ENCODE measurements at regions not wholly inside any gene's neighbourhood (a gene's known extent, or its start where the extent isn't known, plus 50 kb on each side); places are given as distances from the start of the nearest gene placed in this dataset.

DNA sequence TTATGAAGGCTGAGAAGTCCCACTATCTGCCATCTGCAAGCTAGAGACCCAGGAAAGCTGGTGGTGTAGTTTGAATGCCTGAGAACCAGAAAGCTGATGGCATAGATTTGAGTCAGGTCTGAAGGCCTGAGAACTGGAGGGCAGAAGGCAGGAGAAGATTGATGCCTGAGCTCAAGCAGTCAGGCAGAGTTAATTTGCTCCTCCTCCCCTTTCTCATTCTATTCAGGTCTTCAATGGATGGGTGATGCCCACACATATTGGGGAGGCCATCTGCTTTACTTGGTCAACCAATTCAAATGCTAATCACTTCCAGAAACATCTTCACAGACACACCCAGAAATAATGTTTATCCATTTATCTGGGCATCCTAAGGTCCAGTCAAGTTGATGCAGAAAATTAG, 87.6 kb upstream of the CPLX2 start:
- no peak for DNase-seq (ENCODE audit: low read depth, low spot score)
- ChIA-PET POLR2A (no interaction called here), CTCF (no interaction called here)
- H3K4me3 ChIP-seq (ENCODE audit: low read depth, low read length), result no peak overlapping the region
- TF ChIP-seq, protein P1, sequence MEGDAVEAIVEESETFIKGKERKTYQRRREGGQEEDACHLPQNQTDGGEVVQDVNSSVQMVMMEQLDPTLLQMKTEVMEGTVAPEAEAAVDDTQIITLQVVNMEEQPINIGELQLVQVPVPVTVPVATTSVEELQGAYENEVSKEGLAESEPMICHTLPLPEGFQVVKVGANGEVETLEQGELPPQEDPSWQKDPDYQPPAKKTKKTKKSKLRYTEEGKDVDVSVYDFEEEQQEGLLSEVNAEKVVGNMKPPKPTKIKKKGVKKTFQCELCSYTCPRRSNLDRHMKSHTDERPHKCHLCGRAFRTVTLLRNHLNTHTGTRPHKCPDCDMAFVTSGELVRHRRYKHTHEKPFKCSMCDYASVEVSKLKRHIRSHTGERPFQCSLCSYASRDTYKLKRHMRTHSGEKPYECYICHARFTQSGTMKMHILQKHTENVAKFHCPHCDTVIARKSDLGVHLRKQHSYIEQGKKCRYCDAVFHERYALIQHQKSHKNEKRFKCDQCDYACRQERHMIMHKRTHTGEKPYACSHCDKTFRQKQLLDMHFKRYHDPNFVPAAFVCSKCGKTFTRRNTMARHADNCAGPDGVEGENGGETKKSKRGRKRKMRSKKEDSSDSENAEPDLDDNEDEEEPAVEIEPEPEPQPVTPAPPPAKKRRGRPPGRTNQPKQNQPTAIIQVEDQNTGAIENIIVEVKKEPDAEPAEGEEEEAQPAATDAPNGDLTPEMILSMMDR (IDR thresholded peaks at IDR 0.05; ENCODE audit: insufficient read depth, low read length, missing control alignments), result no peak

DNA sequence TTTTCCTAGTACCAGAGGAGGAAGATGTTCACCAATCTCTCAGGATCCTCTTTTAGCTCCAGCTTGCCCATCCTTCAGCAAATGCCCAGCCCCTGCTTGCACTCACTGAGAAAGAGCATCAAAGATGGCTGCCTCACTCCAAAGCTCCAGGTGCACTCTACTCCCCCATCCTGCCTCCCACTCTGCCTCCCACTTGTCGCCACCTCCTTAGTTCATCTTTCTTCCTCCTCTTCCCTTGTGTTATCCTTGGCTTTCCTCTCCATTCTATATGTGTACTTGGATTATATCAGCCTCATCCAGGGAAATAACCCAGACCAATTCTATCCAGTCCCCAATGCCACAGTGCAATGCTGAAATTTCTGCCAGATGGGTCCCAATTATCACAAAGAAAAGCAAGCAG, 87.1 kb upstream of the CPLX2 start:
- POLR2A ChIA-PET, result no interaction called here
- CTCF ChIA-PET, result no interaction called here
- no peak for DNase-seq (ENCODE audit: low read depth, low spot score)
- TF ChIP-seq, protein P1 (IDR thresholded peaks at IDR 0.05; ENCODE audit: insufficient read depth, low read length, missing control alignments), result no peak
- H3K4me3 ChIP-seq (ENCODE audit: low read depth, low read length), result no peak overlapping the region

DNA sequence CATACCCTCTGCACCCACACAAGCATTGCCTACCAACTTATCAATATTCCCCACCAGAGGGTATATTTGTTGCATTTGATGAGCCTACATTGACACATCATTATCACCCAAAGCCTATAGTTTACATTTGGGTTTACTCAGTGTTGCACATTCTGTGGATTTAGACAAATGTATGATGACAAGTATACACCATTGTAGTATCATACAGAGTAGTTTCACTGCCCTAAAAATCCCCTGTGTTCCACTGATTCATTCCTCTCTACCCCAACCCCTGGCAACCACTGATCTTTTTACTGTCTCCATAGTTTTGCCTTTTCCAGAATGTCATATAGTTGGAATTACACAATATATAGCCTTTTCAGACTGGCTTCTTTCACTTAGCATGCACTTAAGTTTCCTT, 85.7 kb upstream of the CPLX2 start:
- no peak for DNase-seq (ENCODE audit: low read depth, low spot score)
- ChIA-PET POLR2A (no interaction called here), CTCF (no interaction called here)
- TF ChIP-seq, protein P1 (IDR thresholded peaks at IDR 0.05; ENCODE audit: insufficient read depth, low read length, missing control alignments), result no peak
- H3K4me3 ChIP-seq (ENCODE audit: low read depth, low read length), result no peak overlapping the region

DNA sequence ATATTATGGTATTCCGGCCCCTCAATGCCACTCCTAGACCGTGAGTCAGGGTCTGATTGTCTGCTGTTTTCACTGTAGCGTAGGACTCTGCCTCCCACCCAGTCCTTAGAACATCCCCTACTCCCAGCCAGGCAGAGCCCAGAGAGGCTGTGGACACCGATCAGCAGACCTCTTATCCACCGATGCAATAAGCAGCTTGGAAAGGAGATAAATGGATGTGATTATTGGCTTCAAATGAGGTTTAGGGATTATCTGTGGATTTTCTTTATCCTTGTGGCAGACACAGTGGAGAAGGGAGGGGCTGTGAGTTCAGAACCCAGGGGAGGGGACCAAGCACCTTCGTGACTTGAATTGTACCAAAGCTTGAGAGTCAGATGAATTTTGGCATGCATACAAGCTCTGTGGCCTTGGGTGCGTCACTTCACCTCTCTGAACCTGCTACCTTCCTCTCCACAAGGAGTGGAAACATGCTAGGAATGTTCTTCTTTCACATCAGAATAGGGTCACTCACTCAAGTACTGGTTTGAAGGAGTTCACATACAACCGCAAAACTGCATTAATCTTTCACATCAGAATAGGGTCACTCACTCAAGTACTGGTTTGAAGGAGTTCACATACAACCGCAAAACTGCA, 83.1 kb upstream of the CPLX2 start:
- POLR2A ChIA-PET, result interaction anchor here (0.7 kb wide), 1 partner anchor 855 kb away, joined by 3 read pairs; no protein-coding TSS in a partner anchor
- no peak for DNase-seq (ENCODE audit: low read depth, low spot score)
- CTCF ChIA-PET, result no interaction called here
- TF ChIP-seq, protein P1 (IDR thresholded peaks at IDR 0.05; ENCODE audit: insufficient read depth, low read length, missing control alignments), result no peak
- H3K4me3 ChIP-seq (ENCODE audit: low read depth, low read length), result no peak overlapping the region

DNA sequence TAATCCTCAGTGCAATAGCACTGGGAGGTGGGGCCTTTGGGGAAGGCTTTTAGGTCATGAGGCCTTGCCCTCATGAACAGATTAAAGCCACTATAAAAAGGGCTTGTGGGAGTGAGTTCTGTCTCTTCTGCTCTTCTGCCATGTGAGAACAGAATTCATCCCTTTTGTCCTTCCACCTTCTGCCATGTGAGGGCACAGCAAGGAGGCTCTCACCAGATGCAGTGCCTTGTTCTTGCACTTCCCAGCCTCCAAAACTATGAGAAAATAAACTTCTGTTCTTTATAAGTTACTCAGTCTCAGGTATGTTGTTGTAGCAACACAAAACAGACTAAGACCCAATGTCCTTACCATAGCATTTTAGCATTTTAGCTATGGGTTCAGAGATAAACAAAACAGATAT, 81.7 kb upstream of the CPLX2 start:
- no peak overlapping the region for H3K4me3 ChIP-seq (ENCODE audit: low read depth, low read length)
- TF ChIP-seq, protein P1 (IDR thresholded peaks at IDR 0.05; ENCODE audit: insufficient read depth, low read length, missing control alignments), result no peak
- DNase-seq (ENCODE audit: low read depth, low spot score), result no peak
- ChIA-PET POLR2A (no interaction called here), CTCF (interaction anchor here (0.6 kb wide), 1 partner anchor 147 kb away, joined by 3 read pairs; no protein-coding TSS in a partner anchor)

DNA sequence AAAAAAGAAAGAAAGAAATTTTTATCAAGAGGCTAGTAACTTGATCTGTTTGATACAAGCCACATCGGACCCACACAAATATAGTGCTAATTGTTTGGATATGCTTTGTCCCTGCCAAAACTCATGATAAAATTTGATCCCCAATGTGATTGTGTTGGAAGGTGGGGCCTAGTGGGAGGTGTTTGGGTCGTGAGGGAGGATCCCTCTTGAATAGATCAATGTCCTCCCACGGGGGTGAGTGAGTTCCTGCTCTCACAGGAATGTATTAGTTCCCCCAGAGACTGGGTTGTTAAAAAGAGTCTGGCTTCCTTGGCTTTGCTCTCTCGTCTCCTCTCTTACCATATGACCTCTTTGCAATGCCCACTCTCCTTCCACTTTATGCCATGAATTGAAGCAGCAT, 80.6 kb upstream of the CPLX2 start:
- POLR2A ChIA-PET, result no interaction called here
- TF ChIP-seq, protein P1 (IDR thresholded peaks at IDR 0.05; ENCODE audit: insufficient read depth, low read length, missing control alignments), result no peak
- no peak for DNase-seq (ENCODE audit: low read depth, low spot score)
- CTCF ChIA-PET, result no interaction called here
- no peak overlapping the region for H3K4me3 ChIP-seq (ENCODE audit: low read depth, low read length)
